ENCODE measurements at regions not wholly inside any gene's neighbourhood (a gene's known extent, or its start where the extent isn't known, plus 50 kb on each side); places are given as distances from the start of the nearest gene placed in this dataset.
"Not testable (repeated sequence)": the region's sequence is repeated elsewhere in the genome, so short reads cannot be mapped to it uniquely, and the experiment has no call there.

GRCh38 chr5:155514105-155514563 is 500.6 kb downstream of the KIF4B start:
- DNase-seq, result no peak

- no peak for DNase-seq
Measured at GRCh38 chr5:155522540-155522939, 509.0 kb downstream of the KIF4B start.

DNA sequence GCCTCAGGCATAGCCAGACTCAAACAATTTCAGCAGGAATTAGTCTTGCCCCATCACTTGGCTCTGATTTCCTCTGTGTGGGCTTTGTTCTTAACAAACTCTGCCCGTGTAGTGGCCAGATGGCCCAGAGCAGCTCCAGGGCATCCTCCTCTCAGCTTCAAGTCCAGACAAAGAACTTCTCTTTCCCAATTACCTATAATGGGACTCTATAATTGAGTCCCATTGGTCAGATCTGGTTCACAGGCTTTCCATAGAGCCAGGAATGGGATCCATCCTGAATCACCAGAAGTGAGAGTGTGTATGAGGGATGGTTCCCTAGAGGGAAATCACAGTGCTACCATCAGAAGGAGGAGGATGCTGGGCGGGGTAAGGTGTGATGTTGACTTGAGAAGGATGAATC is 515.8 kb downstream of the KIF4B start:
- DNase-seq, result no peak

- no peak for DNase-seq
Measured at GRCh38 chr5:155530046-155530445, 516.5 kb downstream of the KIF4B start.

GRCh38 chr5:155532621-155533311 is 519.2 kb downstream of the KIF4B start:
- no peak for DNase-seq

DNA sequence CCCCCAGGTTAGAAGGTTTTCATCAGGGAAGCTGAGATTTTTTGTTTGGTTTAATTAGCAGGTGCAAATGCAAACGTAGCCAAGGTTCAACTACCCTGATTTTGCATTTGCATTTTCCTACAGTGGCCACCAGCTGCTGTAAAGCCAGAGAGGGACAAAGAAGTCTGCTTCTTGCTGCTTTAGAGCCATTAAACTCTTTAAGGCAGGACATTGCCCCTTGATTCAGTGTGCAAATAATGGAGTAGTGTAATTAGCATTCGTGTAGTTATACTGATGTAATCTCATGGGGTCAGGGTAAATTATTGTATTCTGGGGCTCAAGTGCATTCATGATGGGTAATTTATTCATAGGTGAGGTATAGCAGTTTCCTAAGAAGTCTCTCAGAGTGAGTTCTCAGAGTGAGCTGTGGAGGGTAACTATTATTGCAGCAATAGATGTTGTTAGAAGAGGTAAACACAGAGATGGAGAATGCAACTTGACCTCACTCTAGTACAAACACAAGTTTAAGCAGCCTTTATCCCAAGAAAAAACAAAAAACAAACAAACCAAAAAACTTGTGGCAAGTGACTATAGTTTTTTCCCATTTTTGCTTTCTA is 526.5 kb downstream of the KIF4B start:
- DNase-seq, result no peak

DNA sequence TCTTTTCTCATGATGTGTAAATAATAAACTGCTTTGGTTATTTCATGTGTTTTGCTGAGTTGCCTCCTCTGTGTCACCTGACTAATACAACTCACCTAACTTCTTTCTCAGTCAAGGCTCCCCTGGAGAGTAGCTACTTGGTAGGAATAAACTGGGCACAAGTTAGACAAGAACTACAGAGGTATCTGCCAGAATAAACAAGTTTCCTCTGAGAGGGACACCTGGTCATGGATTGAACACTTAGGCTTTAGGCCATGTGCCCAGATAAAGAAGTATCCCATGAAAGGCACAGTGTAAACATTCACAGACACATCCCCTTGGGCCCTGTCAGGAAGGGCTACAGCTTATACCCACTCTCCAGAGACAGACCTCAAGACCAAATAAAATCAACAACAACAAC is 532.5 kb downstream of the KIF4B start:
- DNase-seq, result no peak

DNA sequence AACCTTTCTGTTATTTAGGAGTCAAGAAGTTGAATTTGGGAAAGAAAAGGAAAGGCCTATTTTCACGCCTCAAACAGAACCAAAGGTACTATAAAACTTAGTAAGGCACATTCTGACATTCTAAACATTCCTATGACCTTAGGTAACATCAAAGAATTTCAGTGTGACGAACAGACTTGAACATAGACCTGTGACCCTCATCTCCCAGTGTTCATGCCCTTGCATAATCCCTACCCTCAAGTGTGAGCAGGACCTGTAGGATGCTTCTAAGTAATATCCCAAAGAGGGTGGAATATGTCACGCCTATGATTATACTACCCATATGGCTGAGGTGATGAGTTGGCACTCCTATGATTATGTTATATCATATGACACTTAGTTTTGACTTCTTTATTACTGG is 540.9 kb downstream of the KIF4B start:
- no peak for DNase-seq

GRCh38 chr5:155556222-155556621 is 542.7 kb downstream of the KIF4B start:
- no peak for DNase-seq

DNA sequence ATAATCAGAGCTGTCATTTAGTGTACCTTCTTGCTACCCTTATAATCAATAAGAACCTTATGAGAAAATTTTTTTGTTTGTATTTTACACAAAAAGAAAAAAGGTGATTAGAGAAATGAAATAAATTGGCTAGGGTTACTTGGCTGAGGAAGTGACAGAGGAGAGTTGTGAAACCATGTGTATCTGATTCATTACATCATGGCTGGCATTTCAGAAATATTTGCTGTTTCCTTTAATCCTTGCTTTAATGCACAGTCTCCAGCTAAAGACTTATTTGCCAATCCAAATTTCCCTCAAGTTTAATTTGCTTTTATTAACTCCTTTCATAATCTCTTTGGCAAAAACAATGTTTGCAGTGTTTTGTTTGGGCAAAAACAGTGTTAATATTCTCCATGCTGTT is 543.1 kb downstream of the KIF4B start:
- no peak for DNase-seq

DNA sequence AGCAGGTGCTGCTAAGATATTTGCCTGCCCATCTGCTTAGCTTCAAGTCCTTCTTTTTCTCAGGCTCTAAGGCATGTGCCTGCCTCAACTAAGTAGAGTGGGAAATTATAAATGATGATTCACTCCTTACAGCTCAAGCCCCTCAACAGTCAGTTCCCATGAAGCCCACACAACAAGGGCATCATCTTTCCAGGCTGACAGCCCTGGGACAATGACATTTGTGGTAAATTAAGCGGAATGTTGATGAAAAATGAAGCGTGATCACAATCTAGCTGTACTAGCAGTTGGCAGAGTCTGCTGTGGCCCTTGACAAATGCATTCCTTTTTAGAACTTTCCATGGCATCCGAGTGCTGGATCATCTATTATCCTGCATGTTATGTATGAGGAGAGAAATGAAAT is 548.6 kb downstream of the KIF4B start:
- no peak for DNase-seq

DNA sequence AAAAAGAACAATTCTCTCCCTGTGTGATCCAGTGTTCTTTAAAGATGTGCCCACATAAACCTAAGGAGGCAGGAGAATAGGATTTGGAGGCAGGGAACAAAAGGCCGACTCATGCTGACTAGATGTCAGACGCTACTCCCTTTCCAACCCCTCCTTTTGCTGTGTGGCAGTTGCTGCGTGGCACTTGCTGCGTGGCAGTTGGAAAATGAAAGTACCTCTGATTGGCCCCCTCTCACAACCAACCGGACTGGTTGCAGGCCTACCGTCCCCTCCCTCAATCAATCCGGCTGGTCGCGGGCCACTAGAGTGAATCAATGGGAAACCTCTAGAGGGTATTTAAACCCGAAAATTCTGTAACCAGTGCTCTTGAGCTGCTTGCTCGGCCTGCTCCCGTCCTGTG is 551.0 kb downstream of the KIF4B start:
- no peak for DNase-seq

DNA sequence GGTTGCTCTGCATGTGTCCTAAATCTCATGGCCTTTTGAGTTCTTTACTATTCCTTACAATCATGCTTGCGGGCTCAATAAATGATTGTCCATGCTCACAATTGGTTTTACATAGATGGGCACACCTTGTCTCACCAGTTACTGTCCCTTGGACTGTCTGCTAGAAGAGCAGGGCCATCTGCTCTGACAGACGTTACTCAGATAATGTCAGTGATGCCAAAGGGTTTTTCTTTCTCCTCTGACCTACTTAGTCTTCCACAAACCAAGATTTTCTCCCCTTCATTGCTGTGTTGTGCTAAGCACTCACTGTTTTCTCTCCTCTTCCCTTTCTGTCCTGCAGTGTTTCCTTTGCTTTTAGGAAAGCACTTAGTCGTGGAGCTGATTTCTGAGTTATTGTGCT is 562.3 kb downstream of the KIF4B start:
- DNase-seq, result no peak

GRCh38 chr5:155586808-155587207 is 573.3 kb downstream of the KIF4B start:
- not testable (repeated sequence) for DNase-seq

- no peak for DNase-seq
Measured at GRCh38 chr5:155587458-155587857, 573.9 kb downstream of the KIF4B start.

DNA sequence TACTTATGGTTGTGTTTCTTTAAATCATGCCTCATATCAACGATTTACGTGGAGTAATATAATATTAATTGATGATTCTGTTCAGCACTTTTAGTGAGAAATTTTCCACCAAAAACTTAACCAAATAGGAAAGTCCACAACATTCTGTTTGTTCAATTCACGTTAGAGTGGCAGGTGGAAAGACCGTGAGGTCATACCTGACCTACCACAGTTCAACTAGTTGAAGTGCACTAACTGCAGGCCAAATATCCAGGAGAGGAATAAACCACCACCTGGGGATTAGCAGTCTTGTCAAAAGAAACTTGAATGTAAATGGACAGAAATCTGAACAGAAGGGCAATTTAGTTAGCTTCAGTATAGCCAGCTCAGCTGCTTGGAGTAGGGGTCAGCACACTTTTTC is 577.7 kb downstream of the KIF4B start:
- no peak for DNase-seq

DNA sequence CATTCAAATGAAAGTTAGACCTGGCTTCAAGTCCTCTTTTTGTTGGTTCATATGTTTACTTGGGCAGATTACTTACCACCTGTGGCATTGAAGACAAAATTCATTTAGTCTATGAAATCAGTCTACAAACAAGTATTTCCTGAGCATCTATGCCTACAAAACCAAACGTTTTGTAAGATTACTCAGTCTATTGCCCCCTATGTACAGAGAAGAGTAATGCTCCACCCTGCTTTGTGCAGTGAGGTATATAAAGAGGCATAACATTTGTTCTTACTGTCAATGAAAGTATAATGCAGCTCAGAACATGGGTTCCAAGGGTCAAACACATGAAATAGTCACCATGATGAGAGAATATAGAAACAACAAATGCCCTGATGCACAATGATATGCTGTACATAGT is 580.7 kb downstream of the KIF4B start:
- no peak for DNase-seq

DNA sequence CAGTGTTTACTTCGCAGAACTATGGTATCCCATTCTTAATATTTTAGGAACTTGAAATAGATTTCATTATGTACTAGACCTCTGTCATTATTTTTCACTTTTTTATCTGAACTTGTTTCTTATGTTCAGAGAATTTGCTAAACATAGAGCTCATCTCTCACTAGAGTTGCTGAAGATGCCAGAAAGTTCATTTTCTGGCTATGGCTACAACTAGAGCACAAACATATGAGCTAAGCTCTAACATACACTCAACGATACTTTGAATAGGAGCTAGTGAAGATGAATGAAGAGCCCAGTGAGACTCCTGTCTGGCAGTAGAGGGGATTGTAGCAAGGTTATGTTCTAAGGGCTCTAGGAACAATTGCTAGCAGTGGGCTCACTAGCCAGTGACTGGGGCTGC is 582.2 kb downstream of the KIF4B start:
- DNase-seq, result no peak

- DNase-seq, result no peak
Measured at GRCh38 chr5:155598552-155598951, 585.0 kb downstream of the KIF4B start.

GRCh38 chr5:155605920-155606319 is 592.4 kb downstream of the KIF4B start:
- DNase-seq, result no peak

DNA sequence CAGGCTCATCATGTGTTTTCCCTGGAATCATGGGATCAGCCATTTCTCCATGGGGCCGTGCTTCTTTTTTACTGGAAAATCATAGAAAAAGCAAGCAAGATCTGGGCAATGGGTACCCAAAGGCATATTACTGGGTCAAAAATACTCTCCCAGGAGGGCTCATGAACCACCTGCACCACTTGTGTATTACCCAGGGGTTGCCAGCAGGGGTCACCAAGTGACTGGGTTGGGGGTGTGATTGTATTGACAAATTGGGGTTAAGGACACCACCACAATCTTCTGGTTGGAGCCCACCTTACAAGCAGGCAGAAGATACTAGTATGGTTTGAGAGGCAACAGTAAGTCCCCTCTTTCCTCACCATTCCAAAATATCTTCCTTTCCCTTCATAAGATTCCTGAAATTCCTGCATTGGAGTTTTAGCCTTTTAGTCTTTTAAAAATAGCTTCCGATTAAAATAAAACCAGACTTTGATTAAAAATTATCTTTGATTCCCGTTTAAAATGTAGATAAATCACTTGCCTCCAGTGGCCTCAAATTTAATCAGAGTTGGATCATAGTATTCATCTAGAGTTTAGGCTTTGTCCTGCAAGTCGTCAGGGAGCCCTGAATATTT is 603.3 kb downstream of the KIF4B start:
- peak in 1 of 2 donors; percentile 34 for DNase-seq

DNA sequence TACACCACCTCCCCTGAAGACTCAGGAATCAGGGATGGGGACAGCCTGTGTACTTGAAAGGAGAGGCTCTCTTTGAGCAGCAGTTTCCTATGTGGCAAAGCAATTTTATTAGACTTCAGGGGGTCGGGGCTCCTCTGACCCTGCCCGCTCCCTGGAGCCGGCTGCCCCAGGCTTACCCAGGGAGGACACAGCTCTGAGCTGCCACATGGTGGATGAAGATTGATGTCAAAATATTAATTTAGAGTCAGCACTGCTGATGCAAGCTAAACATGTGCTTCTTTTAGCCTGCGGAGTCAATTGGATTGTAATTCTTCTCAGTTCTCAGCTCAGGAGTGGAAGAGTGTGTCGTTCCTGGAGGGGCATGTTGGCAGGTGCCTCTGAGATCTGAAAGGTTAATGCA is 606.1 kb downstream of the KIF4B start:
- DNase-seq, result no peak

DNA sequence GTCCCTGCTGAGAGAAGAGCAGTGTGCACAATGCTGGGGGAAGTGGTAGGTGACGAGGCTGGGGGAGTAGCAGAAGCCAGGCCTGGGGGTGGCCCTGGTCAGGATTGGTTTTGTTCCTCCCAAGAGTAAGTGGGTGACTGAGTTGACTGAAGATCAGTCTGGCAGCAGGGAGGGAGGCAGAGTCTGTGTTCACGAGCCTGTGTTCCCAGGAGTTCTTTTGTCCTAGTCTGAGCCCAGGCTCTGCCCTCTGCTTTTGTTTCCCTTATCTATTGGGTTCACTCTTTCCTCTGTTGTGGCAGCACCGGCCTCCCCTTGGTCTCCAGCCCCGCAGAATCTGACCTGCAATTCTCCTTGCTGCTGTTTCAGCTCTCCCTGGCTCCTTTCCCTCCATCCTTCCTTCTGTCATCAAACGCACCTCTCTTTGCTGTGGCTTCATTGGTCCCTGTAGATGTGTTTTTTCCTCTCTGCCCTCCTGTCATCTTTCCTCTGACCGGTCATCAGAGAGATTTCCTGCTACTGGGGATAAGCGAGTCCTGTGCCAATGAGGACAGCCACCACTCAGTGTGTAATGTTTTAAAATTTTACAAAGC is 607.4 kb downstream of the KIF4B start:
- DNase-seq, result no peak

GRCh38 chr5:155624597-155625241 is 611.2 kb downstream of the KIF4B start:
- DNase-seq, result no peak

Measured in inflammatory macrophage treated with lipopolysaccharide for 1 hour (primary cell).